Adrenal gland (tissue), 9 donors: ENCODE measurements at regions not wholly inside any gene's neighbourhood (a gene's known extent, or its start where the extent isn't known, plus 50 kb on each side); places are given as distances from the start of the nearest gene placed in this dataset.

Experiments used
- DNase-seq, 7 donors: peaks; one replicate each; pipeline ENCODE4 v3.0.0-alpha.2; 2019 to 2020
- H3K27ac ChIP-seq, 5 donors: fragments of 200-600 bp; sonication (generic) in 4 of 5; 1 replicate in 3 of 5; 2 replicates in 2 of 5; pipeline versions ENCODE4 v1.5.1 to v1.8.0; 2016 to 2020; ENCODE audit warnings: mild to moderate bottlenecking in 1 of 5
- H3K27me3 ChIP-seq: fragments of 200-600 bp; 2 replicates; pipeline ENCODE4 v1.8.0; 2021
- H3K36me3 ChIP-seq, 2 donors: fragments of 200-600 bp; replicated peaks in 1 of 2; 1 replicate in 1 of 2; 2 replicates in 1 of 2; pipeline versions ENCODE4 v1.5.1 to v1.8.0; 2018 to 2022
- H3K4me1 ChIP-seq, 2 donors: fragments of 200-600 bp; replicated peaks in 1 of 2; 1 replicate in 1 of 2; 2 replicates in 1 of 2; pipeline versions ENCODE4 v1.5.1 to v1.8.0; 2018 to 2021
- H3K4me3 ChIP-seq, 4 donors: fragments of 200-600 bp; sonication (generic) in 3 of 4; one replicate each; pipeline ENCODE4 v1.5.1; 2016 to 2018
- H3K9me3 ChIP-seq, 3 donors: fragments of 200-600 bp; sonication (generic) in 1 of 3; replicated peaks in 1 of 3; 1 replicate in 2 of 3; 2 replicates in 1 of 3; pipeline versions ENCODE4 v1.5.1 to v1.8.0; 2016 to 2021
- POLR2A ChIP-seq, 2 donors: fragments of 450-650 bp; IDR thresholded peaks; one replicate each; pipeline ENCODE4 v1.6.1; 2017; ENCODE audit warnings: antibody characterized with exemption in 2 of 2, mild to moderate bottlenecking in 2 of 2, moderate library complexity in 1 of 2
- WGBS, 4 donors: extraction: QIAGEN DNeasy Blood & Tissue Kit in 2 of 4; methylation state at CpG; one replicate each; pipeline versions ENCODE4 v1.1.5 to v1.1.7; 2013 to 2017; 5-methylcytosine and 5-hydroxymethylcytosine counted together
- intact Hi-C, 2 donors: fragments of 100-400 bp; cut with DNase I; formaldehyde crosslinking; loops; one replicate each; pipeline versions ENCODE4 v1.14.1 to v1.15.0; 2022 to 2023
- TF ChIP-seq, protein P1 (sequence below), 6 experiments: fragments of 450-650 bp in 4 of 6; fragments of 200-600 bp in 2 of 6; sonication (generic) in 1 of 6; IDR thresholded peaks; 1 replicate in 5 of 6; 2 replicates in 1 of 6; pipeline versions ENCODE4 v1.5.1 to v1.8.0; 2016 to 2021; ENCODE audit warnings: antibody characterized with exemption in 6 of 6, mild to moderate bottlenecking in 2 of 6, moderate library complexity in 1 of 6
- donor health status: healthy with polysubstance abuse.
- donor health status: Bipolar disorder and iron deficiency.
- donor health status: DM: yes; HTN: yes; CAD: no.
- donor health status: DM: no; HTN: no; CAD: no.
- donor health status: DM: no; HTN: no; CAD: no.

DNA sequence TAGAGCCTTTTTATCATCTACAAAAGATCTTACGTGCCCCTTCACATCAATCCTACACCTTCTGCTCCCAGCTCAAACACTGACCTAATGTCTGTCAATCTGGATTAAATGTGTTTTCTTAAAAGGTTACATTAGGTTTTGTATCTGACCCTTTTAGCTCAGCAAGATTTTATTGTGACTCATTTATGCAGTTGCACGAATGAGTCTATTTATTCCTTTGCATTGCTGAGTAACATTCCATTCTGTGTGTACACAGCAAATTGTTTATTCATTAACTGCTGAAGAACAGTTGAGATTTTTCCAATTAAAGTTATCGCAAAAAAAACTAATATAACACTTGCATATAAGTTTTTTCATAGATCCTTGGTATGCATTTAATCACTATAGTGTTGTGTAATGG is 253.9 kb upstream of the GPC6 start:
- no peak for DNase-seq
- Histone ChIP-seq H3K36me3 (no peaks in the 10 kb centered on the region), H3K27ac (no peak overlapping the region), H3K27me3 (no peaks in the 10 kb centered on the region), H3K9me3 (no peaks in the 10 kb centered on the region), H3K4me1 (no peaks in the 10 kb centered on the region), H3K4me3 (no peak overlapping the region)
- intact Hi-C loops = no loop called here
- 81 to 94% (median 85%) methylated on average over 3 of the region's 3 CpGs for WGBS, 4 donors
- TF ChIP-seq POLR2A (IDR thresholded peaks at IDR 0.05) = no peak
- TF ChIP-seq, protein P1, sequence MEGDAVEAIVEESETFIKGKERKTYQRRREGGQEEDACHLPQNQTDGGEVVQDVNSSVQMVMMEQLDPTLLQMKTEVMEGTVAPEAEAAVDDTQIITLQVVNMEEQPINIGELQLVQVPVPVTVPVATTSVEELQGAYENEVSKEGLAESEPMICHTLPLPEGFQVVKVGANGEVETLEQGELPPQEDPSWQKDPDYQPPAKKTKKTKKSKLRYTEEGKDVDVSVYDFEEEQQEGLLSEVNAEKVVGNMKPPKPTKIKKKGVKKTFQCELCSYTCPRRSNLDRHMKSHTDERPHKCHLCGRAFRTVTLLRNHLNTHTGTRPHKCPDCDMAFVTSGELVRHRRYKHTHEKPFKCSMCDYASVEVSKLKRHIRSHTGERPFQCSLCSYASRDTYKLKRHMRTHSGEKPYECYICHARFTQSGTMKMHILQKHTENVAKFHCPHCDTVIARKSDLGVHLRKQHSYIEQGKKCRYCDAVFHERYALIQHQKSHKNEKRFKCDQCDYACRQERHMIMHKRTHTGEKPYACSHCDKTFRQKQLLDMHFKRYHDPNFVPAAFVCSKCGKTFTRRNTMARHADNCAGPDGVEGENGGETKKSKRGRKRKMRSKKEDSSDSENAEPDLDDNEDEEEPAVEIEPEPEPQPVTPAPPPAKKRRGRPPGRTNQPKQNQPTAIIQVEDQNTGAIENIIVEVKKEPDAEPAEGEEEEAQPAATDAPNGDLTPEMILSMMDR (IDR thresholded peaks at IDR 0.05) = no peak

DNA sequence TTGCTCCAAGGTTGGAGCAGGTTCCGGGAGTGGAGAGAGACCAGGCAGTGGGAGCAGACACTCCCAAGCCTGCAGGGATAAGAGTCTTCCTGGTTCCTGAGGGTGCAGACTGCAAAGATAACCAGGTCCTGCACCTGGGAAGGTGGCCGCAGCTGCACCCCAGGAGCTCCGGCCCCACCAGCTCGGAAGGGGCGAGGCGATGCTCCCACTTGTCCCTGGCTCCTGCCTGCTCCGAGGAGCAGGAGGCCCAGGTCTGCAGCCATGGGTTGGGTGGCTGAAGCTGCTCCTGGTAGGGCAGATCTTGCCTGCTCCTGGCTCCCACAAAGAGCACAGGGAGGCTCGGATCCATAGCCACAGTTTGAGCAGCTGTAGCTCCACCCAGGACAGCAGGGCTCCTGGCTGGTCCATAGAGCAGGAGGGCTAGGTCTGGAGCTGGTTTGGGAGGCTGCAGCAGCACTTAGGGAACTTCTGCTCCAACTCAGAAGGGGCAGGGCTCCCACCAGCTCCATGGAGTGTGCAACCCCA is 251.6 kb upstream of the GPC6 start:
- Histone ChIP-seq H3K36me3 (no peaks in the 10 kb centered on the region), H3K9me3 (no peaks in the 10 kb centered on the region), H3K27ac (no peak overlapping the region), H3K4me3 (no peak overlapping the region), H3K27me3 (no peaks in the 10 kb centered on the region), H3K4me1 (no peaks in the 10 kb centered on the region)
- intact Hi-C loops = no loop called here
- no peak for DNase-seq
- 75 to 90% (median 85%) methylated on average over 2 to 8 of the region's 8 CpGs; no CpG with 5 or more reads in 1 of the 4 donors for WGBS, 4 donors
- no peak for TF ChIP-seq POLR2A (IDR thresholded peaks at IDR 0.05)
- TF ChIP-seq, protein P1 (IDR thresholded peaks at IDR 0.05) = no peak

DNA sequence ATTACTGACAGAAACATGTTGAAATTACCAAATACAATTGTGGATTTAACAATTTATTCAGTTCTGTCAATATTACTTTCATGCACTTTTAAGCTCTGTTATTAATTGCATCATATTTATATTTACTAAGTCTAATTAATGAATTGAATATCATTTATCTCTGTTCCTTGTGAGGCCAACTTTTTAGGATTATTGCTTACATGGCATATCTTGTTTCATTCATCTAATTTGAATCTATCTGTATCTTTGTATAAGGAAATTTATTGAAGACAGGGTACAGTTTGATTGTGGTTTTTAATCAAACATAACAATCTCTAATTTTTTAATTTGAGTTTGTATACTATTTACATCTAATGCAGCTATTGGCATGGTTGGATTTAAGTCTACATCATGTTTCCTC is 249.9 kb upstream of the GPC6 start:
- Histone ChIP-seq H3K27ac (no peak overlapping the region), H3K4me1 (no peaks in the 10 kb centered on the region)

DNA sequence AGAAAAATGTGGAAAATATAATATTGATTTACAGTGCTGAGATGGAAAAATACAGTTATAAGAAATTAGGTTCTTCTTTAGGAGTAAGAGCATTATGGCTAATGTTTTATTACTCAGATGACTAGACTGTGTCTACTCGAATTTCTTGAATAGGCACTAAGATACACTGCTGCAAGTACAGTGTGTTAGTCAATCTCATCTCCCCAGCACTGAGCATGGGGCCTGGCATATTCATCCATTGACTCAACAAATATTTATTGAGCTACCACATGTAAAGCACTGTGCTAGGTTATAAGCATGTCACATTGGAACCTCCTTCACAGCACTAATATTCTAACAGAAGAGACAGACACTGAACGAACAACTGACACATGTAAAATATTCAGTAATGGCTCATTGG is 242.5 kb upstream of the GPC6 start:
- Histone ChIP-seq H3K4me1 (no peaks in the 10 kb centered on the region), H3K27me3 (no peaks in the 10 kb centered on the region), H3K36me3 (no peaks in the 10 kb centered on the region), H3K27ac (no peak overlapping the region), H3K9me3 (no peaks in the 10 kb centered on the region), H3K4me3 (no peak overlapping the region)
- 68 to 75% (median 71%) methylated on average over 2 of the region's 2 CpGs for WGBS, 4 donors
- TF ChIP-seq, protein P1 (IDR thresholded peaks at IDR 0.05) = no peak
- no peak for TF ChIP-seq POLR2A (IDR thresholded peaks at IDR 0.05)
- no peak for DNase-seq
- intact Hi-C loops = no loop called here

More for the DNA sequence above, 249.9 kb upstream of the GPC6 start:
- DNase-seq = no peak
- intact Hi-C loops = no loop called here
- no peaks in the 10 kb centered on the region for H3K27me3 ChIP-seq
- TF ChIP-seq, protein P1 (IDR thresholded peaks at IDR 0.05) = no peak
- TF ChIP-seq POLR2A (IDR thresholded peaks at IDR 0.05) = no peak
- H3K9me3 ChIP-seq = no peaks in the 10 kb centered on the region
- H3K36me3 ChIP-seq = no peaks in the 10 kb centered on the region
- H3K4me3 ChIP-seq = no peak overlapping the region
